ENCODE measurements at regions not wholly inside any gene's neighbourhood (a gene's known extent, or its start where the extent isn't known, plus 50 kb on each side); places are given as distances from the start of the nearest gene placed in this dataset.
"Not testable (repeated sequence)": the region's sequence is repeated elsewhere in the genome, so short reads cannot be mapped to it uniquely, and the experiment has no call there.

DNA sequence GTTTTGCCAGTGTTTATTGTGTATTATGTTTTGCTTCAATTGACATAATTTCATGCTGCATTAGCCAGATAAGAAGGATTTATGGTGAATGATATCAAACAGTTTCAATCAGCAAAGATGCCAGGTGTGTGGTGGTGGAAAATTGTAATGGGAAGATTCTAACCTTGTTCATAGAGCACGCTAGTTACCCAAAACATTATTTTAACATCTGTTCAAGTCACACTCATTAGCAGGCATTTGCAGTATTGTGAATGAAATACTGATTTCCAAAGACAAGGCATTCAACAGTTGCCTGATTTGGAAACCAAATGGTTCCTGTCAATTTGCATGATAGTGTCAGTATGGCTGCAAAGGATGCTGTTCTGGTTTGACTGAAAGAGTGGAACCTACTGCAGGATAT lies 129.7 kb downstream of the EPC1 start:
- in situ Hi-C loops (cut with MboI; ENCODE audit: low sequenced_read_pairs): no loop called here

DNA sequence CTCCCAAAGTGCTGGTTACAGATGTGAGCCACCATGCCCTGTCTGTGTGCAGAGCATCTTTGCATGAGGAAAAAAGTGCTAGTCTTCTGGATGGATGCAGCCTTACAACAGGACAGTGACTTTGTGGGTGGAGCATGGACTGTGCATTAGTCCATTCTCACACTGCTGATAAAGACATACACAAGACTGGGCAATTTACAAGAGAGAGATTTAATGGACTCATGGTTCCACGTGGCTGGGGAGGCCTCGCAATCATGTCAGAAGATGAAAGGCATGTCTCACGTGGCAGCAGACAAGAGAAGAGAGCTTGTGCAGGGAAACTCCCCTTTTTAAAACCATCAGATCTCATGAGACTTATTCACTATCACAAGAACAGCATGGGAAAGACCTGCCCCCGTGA lies 133.1 kb downstream of the EPC1 start:
- in situ Hi-C loops (cut with MboI; ENCODE audit: low sequenced_read_pairs): not testable (repeated sequence)

DNA sequence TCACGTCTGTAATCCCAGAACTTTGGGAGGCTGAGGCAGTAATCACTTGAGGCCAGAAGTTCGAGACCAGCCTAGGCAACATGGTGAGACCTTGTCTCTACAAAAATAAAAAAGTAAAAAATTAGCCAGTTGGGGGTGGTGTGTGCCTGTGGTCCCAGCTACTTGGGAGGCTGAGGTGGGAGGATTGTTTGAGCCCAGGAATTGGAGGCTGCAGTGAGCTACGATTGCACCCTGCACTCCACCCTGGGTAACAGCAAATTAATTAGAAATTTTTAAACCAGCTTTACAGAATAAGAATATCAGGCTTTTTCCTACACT lies 136.0 kb downstream of the EPC1 start:
- in situ Hi-C loops (cut with MboI; ENCODE audit: low sequenced_read_pairs): no loop called here

DNA sequence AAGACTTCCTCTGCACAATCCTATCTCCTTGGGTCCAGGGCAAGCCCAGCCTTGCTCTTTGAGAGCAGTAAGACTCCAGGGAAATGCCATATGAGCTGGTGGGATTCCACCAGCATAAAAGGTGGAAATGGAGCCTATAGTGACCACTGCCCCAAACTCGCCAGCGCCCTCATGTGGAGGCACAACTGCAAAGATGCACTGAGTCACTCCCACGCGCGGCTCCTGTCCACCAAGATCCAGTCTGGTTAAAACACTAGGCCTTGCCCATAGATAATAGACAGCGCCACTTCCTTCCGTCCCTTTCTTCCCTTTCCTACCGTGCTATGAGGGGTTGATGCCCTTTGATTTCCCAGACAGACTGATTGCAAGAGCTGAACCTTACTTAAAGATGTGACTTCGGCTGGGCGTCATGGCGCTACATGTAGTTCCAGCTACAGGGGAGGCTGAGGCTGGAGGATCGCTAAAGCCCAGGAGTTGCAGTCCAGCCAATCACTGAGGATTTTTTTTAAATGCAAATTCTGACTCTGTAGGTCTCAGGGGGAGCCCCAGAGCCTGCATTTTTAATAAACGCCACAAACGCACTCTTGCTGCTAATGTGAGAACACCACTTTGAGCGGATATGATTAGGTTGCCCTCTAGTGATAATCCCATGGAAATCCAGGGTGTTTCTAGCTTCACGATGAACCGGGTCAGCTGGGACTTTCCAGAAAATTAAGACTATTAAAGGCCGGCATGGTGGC lies 136.5 kb downstream of the EPC1 start:
- in situ Hi-C loops (cut with MboI; ENCODE audit: low sequenced_read_pairs): no loop called here

DNA sequence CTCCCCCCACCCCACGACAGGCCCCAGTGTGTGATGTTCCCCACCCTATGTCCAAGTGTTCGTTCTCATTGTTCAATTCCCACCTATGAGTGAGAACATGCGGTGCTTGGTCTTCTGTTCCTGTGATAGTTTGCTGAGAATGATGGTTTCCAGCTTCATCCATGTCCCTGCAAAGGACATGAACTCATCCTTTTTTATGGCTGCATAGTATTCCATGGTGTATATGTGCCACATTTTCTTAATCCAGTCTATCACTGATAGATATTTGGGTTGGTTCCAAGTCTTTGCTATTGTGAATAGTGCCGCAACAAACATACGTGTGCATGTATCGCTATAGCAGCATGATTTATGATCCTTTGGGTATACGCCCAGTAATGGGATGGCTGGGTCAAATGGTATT lies 139.0 kb downstream of the EPC1 start:
- in situ Hi-C loops (cut with MboI; ENCODE audit: low sequenced_read_pairs): not testable (repeated sequence)

DNA sequence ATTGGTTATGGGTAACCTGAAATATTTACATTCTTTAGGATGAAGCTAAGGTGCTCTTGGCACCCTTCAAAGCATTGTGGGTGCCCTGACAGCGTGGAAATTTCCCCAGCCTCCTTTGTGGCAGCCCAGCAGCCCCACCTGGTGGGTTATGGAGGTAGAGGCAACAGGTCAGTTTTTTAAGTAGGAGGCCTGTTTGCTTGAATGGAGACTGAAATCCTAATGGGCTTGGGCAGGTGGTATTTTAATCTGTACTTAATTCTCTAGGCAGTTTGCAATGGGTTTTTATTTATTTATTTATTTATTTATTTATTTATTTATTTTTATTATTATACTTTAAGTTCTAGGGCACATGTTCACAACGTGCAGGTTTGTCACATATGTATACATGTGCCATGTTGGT lies 139.4 kb downstream of the EPC1 start:
- in situ Hi-C loops (cut with MboI; ENCODE audit: low sequenced_read_pairs): no loop called here

DNA sequence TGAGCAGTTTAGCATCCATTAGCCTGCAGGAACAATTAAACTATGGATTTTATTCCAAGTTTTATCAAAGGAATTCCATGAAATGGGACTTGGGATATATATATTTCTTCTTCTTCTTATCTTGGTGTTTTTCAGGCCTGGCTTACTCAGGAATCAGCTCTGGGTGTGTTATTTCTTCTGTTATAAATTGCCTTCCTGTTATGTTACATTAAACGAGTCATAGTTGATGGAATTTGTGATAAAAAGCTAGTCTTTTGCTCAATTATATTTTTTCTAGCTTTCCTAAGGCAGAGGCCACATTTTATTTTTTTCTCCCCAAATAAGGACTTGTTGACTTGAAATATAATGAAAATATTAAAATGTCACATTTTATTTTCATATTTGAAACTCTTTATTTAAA lies 141.3 kb downstream of the EPC1 start:
- in situ Hi-C loops (cut with MboI; ENCODE audit: low sequenced_read_pairs): no loop called here

DNA sequence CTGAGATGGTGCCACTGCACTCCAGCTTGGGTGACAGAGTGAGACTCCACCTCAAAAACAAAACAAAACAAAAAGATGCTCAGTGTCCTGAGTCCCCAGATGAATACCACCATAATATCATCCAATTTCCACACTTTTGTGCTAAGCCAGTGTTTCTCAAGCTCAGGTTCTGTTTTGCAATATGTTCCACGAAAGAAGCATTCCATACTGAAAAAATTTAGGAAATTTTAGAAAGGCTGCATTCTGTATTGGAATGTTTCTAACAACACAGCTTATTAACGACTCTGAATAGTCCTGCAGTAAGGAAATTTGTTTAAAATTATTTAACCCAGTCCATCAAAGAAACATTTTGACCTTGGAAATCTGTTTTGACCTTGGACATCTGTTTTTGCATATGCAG lies 142.4 kb downstream of the EPC1 start:
- in situ Hi-C loops (cut with MboI; ENCODE audit: low sequenced_read_pairs): no loop called here

DNA sequence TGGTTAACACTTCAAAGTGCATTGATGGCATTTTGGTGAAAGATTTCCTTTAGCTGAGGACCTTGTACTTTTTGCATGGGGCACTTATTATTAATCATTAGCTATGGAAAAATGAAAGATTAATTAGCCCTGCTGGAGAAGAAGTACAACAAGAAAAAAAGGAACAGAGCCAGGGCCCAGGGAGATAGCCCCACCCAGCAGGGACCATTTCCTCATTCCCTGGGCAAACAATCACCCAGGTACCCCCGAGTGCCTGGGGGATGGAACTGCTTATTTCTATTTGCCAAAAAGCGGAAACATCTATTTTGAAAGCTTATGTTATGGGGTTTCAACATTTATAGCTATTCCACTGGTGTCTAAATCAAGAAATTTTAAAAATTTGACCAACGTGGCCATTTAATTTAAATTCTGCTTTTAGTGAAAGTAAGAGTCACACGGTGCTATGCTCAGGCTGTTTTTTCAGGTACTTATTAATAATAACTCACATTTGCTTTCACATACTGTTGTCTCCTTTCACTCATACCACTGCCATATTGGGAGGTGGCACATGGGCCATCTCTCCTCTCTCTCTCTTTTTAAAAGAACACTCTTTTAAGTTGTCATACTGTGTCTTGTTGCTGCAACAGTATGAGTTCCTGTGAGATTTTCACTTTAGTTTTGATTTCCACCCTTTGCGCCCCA lies 143.6 kb upstream of the KIF5B start:
- in situ Hi-C loops (cut with MboI; ENCODE audit: low sequenced_read_pairs): loop anchor here (25.0 kb wide), 1 partner anchor 363 kb away; no protein-coding TSS in a partner anchor

DNA sequence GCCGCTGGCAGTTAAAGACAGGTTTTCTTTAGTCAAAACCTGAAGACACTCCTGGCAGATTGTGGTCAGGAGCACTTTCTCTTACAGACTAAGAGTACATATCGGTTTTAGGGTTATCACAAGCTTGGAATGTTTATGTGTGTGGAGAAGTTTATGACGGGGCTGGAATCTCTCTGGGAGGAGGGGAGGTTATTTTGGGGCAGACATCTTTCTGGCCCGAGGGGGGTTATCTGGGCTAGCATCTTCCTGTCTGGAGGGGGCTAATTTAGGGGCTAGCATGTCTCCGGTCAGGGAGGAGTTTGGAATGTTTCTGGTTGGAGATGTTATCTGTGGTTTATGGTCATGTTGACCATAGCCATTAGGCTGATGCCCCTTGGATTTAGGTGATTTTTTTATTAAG lies 141.2 kb upstream of the KIF5B start:
- in situ Hi-C loops (cut with MboI; ENCODE audit: low sequenced_read_pairs): loop anchor here (25.0 kb wide), 1 partner anchor 360 kb away; no protein-coding TSS in a partner anchor

DNA sequence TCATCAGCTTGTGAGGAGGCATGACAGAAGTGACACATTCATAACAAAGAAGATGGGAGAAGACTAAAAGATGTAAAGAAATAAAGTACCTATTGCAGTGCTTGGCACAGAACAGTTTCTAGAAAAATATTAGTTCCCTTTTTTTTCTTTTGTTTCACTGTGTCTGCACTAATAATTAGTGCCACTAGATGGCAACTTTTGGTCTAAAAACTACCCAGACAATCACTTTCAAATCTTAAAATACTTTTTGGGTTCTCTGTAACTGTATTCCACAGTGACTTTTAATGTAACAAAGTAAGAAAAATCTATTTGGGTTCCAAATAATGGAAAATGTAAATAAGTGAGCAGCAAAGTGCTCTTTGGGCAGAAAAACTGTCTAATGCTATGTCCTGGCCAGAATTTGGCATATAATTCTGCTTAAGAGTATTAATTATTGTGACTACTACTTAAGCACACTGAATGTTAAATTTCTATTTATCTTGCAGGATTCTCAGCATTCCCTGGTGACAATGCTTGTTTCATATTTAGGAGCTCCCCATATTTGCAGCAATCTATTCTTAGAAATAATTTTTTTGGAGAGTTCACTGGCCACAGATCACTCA lies 134.8 kb upstream of the KIF5B start:
- in situ Hi-C loops (cut with MboI; ENCODE audit: low sequenced_read_pairs): loop anchor here (25.0 kb wide), 1 partner anchor 354 kb away; no protein-coding TSS in a partner anchor

DNA sequence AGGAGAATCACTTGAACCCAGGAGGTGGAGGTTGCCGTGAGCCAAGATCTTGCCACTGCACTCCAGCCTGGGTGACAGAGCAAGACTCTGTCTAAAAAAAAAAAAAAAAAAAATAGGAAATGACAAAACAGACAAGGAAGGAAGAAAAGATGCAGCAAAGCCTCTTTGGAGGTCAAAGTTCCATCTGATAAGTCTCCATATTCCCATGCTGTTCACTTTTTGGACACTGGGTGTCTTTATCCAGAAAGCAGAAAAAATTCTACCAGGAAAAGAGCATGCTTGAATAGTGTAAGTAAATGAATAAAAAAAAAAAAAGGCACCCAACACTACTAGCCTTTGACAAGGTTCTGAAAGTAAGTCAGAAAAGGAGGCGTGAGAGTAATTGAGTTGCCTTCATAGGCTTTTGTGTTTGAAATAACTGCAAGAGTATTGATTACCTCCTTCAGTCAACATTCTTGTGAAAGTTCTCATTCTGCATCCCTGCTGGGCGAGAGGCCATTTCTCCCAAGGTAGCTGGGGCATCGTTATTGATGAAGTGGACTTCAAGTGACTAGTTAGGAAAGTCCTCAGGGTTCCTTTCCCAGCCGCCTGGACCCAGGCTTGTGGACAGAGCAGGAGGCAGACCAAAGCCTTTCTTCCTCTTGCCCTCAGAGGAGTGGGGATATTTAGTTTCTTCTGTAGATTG lies 133.3 kb upstream of the KIF5B start:
- in situ Hi-C loops (cut with MboI; ENCODE audit: low sequenced_read_pairs): loop anchor here (25.0 kb wide), 1 partner anchor 352 kb away; no protein-coding TSS in a partner anchor

DNA sequence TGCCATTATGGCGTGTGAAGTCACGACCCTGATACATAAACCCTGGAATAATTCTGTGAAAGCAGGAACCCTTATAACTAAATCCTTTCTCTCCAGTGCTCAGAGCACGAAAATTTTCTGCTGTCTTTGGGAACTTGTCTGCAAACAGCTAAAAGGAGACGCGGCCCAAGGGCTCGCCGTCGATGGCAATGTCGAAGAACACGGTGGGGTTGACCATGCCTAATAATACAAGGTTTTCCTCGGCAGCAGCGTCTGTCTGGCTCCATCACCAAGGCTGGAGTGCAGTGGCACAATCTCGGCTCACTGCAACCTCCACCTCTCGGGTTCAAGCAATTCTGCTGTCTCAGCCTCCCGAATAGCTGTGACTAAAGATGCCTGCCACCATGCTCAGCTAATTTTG lies 132.4 kb upstream of the KIF5B start:
- in situ Hi-C loops (cut with MboI; ENCODE audit: low sequenced_read_pairs): loop anchor here (25.0 kb wide), 1 partner anchor 351 kb away; no protein-coding TSS in a partner anchor

DNA sequence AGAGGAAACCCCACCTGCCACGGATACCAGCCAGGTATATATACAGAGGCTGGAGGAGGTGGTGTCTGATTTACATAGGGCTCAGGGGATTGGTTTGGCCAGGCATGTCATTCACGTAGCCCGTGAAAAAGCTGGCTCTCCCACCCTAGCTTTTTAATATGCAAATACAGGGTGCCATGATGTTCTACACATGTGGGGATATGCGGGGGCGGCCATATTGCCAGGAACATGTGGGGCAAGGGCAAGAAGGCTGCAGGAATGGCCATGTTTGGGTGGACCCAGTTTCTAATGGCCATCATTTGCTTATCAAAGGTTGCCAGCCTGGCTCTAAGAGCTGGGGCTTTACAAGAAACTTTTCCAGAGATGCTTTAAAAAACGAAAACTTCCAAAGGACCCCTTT lies 131.5 kb upstream of the KIF5B start:
- in situ Hi-C loops (cut with MboI; ENCODE audit: low sequenced_read_pairs): loop anchor here (25.0 kb wide), 1 partner anchor 350 kb away; no protein-coding TSS in a partner anchor

DNA sequence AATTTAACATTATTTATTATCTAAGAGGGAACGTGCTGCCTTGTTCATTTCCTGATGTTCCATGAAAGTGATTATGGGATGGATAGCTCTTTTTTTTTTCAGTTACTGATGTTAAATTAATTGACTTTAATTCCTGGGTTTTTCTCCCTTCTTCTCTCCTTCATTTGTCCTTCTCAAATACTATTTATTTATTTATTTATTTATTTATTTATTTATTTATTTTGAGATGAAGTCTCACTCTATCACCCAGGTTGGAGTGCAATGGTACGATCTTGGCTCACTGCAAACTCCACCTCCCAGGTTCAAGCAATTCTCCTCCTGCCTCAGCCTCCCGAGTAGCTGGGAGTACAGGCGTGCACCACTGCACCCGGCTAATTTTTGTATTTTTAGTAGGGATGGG lies 127.4 kb upstream of the KIF5B start:
- in situ Hi-C loops (cut with MboI; ENCODE audit: low sequenced_read_pairs): loop anchor here (25.0 kb wide), 1 partner anchor 346 kb away; no protein-coding TSS in a partner anchor

DNA sequence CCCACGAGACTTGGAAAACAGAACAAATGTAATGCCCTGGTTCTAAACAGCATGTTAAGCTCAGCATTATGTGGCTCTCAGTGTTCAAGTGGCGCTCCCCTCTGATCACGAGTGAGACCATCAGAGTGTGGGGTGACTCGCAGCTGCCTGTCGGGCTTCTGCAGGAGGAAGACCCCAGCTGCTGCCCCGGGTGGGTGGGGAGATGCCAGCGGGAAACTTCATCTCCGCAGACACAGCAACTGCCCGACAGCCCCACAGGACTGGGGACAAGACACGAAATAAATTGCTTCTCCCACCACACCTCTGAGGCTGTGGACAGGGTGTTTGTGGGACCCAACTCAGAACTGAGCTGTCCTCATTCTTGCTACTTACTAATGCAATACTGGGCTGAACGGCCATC lies 126.3 kb upstream of the KIF5B start:
- in situ Hi-C loops (cut with MboI; ENCODE audit: low sequenced_read_pairs): loop anchor here (25.0 kb wide), 1 partner anchor 345 kb away; no protein-coding TSS in a partner anchor

DNA sequence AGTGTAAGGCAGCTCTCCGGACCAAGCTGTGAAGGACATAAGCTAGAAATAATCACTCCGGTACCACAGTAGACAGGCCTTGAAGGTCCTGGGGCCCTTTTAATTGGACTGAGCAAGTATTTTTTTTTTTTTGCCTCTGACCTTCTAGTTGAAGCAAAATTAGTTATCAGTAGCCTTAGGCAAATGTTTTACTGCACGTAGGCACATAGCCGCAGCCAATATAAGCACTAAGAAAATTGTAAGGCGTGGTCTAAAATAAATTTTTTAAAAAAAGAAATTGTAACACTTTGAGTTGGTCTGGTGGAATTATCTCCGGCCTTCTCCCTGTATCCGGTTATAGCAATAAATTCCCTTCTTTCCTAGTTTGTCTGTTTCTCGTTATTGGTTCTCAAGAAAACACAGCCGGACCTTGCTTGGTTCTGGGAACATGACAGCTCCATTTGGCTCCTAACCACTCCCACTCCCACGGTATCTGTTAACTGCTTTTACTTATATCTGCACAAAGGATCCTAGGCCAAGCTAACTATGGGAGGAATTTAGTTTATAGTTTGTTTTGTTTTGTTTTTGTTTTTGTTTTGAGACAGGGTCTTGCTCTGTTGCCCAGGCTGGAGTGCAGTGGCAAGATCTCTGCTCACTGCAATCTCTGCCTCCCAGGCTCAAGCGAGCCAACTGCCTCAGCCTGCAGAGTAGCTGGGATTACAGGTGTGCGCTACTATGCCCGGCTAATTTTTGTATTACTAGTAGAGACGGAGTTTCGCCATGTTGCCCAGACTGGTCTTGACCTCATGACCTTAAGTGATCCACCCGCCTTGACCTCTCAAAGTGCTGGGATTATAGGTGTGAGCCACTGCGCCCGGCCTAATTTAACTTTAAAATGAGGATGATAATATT lies 124.4 kb upstream of the KIF5B start:
- in situ Hi-C loops (cut with MboI; ENCODE audit: low sequenced_read_pairs): loop anchor here (25.0 kb wide), 1 partner anchor 343 kb away; no protein-coding TSS in a partner anchor

DNA sequence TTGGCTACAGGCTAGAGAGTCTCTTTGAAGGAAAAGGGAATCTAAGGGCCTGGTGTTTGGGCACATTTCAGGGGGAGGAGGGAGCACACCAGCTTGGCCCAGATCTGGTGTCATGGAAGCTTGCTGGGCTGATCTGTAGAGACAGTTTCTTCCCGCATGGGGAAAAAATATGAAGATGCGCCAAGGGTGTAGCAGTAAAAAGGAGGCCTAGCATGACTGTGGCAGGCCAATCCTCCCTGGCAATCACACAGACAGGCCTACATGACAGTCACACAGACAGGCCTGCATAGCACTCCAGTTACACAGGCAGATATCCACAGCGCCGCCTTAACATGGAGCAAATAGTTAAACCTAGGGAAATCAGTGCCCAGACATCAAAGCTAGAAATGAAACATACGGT lies 123.6 kb upstream of the KIF5B start:
- in situ Hi-C loops (cut with MboI; ENCODE audit: low sequenced_read_pairs): loop anchor here (25.0 kb wide), 1 partner anchor 343 kb away; no protein-coding TSS in a partner anchor

DNA sequence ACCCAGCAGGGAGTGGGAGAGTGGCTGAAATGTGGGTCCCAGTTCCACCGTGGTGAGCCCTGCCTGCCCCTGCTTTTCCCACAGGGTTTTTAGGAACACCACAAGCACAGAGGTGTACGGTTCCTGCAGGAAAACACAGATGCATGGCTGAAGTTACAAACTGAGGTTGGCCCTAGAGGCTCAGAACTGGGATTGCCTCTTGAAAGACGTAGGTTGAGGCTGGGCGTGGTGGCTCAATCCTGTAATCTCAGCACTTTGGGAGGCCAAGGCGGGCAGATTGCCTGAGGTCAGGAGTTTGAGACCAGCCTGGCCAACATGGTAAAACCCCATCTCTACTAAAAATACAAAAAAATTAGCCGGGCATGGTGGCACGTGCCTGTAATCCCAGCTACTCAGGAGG lies 121.4 kb upstream of the KIF5B start:
- in situ Hi-C loops (cut with MboI; ENCODE audit: low sequenced_read_pairs): loop anchor here (25.0 kb wide), 1 partner anchor 340 kb away; no protein-coding TSS in a partner anchor

DNA sequence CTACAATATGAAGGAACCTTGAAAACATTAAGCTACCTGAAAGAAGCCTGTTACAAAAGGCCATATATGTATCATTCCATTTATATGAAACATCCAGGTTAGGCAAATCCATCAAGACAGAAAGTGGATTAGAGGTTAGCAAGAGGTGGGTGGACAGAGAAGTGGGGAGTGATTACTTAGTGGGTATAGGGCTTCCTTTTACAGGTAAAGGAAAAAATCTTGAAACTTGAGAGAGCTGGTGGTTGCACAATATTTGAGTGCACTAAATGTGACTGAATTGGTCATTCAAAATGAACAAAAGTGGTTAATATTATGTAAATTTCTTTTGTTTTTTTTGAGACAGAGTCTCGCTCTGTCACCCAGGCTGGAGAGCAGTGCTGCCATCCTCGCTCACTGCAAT lies 119.4 kb upstream of the KIF5B start:
- in situ Hi-C loops (cut with MboI; ENCODE audit: low sequenced_read_pairs): loop anchor here (25.0 kb wide), 1 partner anchor 338 kb away; no protein-coding TSS in a partner anchor
